ENCODE measurements at regions not wholly inside any gene's neighbourhood (a gene's known extent, or its start where the extent isn't known, plus 50 kb on each side); places are given as distances from the start of the nearest gene placed in this dataset.

DNA sequence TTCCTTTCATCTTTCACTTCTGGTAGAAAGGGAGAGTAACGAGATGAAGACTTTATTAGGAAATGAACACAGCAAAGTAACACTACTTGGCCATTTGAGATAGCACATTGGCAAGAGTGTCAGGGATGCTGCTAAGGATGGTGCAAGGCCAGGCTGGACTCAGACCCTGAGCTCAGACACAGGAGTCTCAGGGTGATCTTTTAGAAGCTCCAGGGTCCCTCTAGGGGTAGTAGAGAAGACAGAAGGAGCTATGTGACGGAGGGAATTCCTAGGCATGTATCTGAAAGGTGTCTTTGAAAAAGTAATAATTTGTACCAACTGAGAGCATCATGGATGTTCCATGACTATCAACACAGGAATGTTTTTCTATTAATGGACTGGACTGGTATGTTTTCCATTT lies 436.5 kb downstream of the DHX35 start:
- Histone ChIP-seq H3K27ac (ENCODE audit: low read depth, low read length) (no peak overlapping the region), H3K27me3 (ENCODE audit: control insufficient read depth, insufficient read depth, low read length) (no peaks in the 10 kb centered on the region), H3K9me3 (ENCODE audit: control insufficient read depth, insufficient read depth, low read length) (no peaks in the 10 kb centered on the region), H3K4me3 (ENCODE audit: low read depth, low read length) (no peak overlapping the region)
- ChIA-PET POLR2A (no interaction called here), CTCF (no interaction called here)
- TF ChIP-seq, protein P1, sequence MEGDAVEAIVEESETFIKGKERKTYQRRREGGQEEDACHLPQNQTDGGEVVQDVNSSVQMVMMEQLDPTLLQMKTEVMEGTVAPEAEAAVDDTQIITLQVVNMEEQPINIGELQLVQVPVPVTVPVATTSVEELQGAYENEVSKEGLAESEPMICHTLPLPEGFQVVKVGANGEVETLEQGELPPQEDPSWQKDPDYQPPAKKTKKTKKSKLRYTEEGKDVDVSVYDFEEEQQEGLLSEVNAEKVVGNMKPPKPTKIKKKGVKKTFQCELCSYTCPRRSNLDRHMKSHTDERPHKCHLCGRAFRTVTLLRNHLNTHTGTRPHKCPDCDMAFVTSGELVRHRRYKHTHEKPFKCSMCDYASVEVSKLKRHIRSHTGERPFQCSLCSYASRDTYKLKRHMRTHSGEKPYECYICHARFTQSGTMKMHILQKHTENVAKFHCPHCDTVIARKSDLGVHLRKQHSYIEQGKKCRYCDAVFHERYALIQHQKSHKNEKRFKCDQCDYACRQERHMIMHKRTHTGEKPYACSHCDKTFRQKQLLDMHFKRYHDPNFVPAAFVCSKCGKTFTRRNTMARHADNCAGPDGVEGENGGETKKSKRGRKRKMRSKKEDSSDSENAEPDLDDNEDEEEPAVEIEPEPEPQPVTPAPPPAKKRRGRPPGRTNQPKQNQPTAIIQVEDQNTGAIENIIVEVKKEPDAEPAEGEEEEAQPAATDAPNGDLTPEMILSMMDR (IDR thresholded peaks at IDR 0.05; ENCODE audit: low read depth, low read length) = no peak
- no peak for DNase-seq (ENCODE audit: low read depth, low spot score)

- POLR2A ChIA-PET = no interaction called here
- CTCF ChIA-PET = no interaction called here
- TF ChIP-seq, protein P1 (IDR thresholded peaks at IDR 0.05; ENCODE audit: low read depth, low read length) = no peak
- H3K27ac ChIP-seq (ENCODE audit: low read depth, low read length) = no peak overlapping the region
- H3K27me3 ChIP-seq (ENCODE audit: control insufficient read depth, insufficient read depth, low read length) = no peaks in the 10 kb centered on the region
- no peak for DNase-seq (ENCODE audit: low read depth, low spot score)
- no peaks in the 10 kb centered on the region for H3K9me3 ChIP-seq (ENCODE audit: control insufficient read depth, insufficient read depth, low read length)
- no peak overlapping the region for H3K4me3 ChIP-seq (ENCODE audit: low read depth, low read length)
These were observed 435.5 kb downstream of the DHX35 start for GRCh38 chr20:39397646-39398045.

DNA sequence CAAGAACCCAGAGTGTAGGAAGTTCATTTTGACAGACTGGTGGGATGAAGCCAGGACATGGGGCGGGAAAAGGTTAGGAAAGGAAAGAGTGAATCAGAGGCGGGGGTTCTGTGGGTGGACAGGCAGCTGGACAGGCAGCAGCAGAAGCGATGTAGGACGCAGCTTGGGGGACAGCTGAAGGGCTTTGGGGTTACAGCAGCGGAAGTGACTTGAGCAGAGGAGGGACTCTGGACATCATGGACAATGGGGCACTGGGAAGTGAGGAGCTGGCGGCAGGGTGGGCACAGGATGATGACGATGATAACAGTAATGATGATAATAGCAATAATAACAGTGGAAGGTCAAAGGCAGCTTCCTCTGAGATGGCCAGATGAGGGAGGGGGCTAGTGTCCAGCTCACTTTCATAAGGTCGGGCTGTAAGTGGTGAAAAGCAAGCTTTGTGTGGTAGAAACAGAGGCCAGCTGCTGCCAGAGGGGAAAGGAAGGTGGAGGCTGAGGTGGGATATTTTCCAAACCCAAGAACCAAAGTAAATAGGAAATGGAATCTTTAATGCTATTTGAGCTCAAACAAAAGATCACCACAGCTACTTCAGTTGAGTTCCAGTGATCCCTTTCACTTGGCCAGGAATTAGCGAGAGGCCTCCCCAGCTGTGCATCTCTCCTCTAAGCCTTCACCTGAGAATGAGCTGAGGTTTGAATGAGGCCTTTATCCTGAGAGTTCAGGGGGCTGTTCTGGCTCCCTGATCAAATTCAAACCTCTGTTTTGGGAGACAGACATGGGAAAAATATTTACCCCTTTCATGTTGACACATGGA lies 433.5 kb downstream of the DHX35 start:
- TF ChIP-seq, protein P1 (IDR thresholded peaks at IDR 0.05; ENCODE audit: low read depth, low read length) = no peak
- POLR2A ChIA-PET = no interaction called here
- CTCF ChIA-PET = no interaction called here

GRCh38 chr20:39394461-39394860 lies 432.3 kb downstream of the DHX35 start:
- POLR2A ChIA-PET = no interaction called here
- H3K27me3 ChIP-seq (ENCODE audit: control insufficient read depth, insufficient read depth, low read length) = no peaks in the 10 kb centered on the region
- CTCF ChIA-PET = no interaction called here
- no peak for DNase-seq (ENCODE audit: low read depth, low spot score)
- TF ChIP-seq, protein P1 (IDR thresholded peaks at IDR 0.05; ENCODE audit: low read depth, low read length) = no peak
- no peak overlapping the region for H3K27ac ChIP-seq (ENCODE audit: low read depth, low read length)
- H3K4me3 ChIP-seq (ENCODE audit: low read depth, low read length) = no peak overlapping the region
- no peaks in the 10 kb centered on the region for H3K9me3 ChIP-seq (ENCODE audit: control insufficient read depth, insufficient read depth, low read length)

More for the DNA sequence above, 433.5 kb downstream of the DHX35 start:
- Histone ChIP-seq H3K27me3 (ENCODE audit: control insufficient read depth, insufficient read depth, low read length) (no peaks in the 10 kb centered on the region), H3K9me3 (ENCODE audit: control insufficient read depth, insufficient read depth, low read length) (no peaks in the 10 kb centered on the region), H3K27ac (ENCODE audit: low read depth, low read length) (no peak overlapping the region), H3K4me3 (ENCODE audit: low read depth, low read length) (no peak overlapping the region)
- DNase-seq (ENCODE audit: low read depth, low spot score) = no peak

GRCh38 chr20:39390186-39390585 lies 428.0 kb downstream of the DHX35 start:
- POLR2A ChIA-PET = no interaction called here
- no peak overlapping the region for H3K27ac ChIP-seq (ENCODE audit: low read depth, low read length)

More at GRCh38 chr20:39390186-39390585, 428.0 kb downstream of the DHX35 start:
- TF ChIP-seq, protein P1 (IDR thresholded peaks at IDR 0.05; ENCODE audit: low read depth, low read length) = no peak
- DNase-seq (ENCODE audit: low read depth, low spot score) = no peak
- CTCF ChIA-PET = no interaction called here
- Histone ChIP-seq H3K4me3 (ENCODE audit: low read depth, low read length) (no peak overlapping the region), H3K9me3 (ENCODE audit: control insufficient read depth, insufficient read depth, low read length) (no peaks in the 10 kb centered on the region), H3K27me3 (ENCODE audit: control insufficient read depth, insufficient read depth, low read length) (no peaks in the 10 kb centered on the region)

Measured in AG04450 (cell line).